H1 (cell line): ENCODE measurements at regions not wholly inside any gene's neighbourhood (a gene's known extent, or its start where the extent isn't known, plus 50 kb on each side); places are given as distances from the start of the nearest gene placed in this dataset.

Source experiments
- CTCF ChIA-PET: fragments of 300-600 bp; sonication (Branson Sonifier 250); formaldehyde crosslinking; loops from one replicate; lab custom pipeline; 2021; ENCODE audit not compliant: partially characterized antibody; lab: Charles Lee
- POLR2A ChIA-PET: fragments of 300-600 bp; sonication (Branson Sonifier 250); formaldehyde crosslinking; loops from one replicate; lab custom pipeline; 2021; ENCODE audit warnings: inconsistent platforms; ENCODE audit not compliant: partially characterized antibody; lab: Charles Lee
- DNase-seq, 2 experiments: peaks; one replicate each; pipeline versions ENCODE4 v3.0.0 to v3.0.0-alpha.2; 2010 to 2022; ENCODE audit warnings: low spot score in 2 of 2, low read depth in 1 of 2, mixed read lengths in 1 of 2
- FAIRE-seq: peaks from 2 replicates; lab custom pipeline; 2011; peaks lifted over from hg19 to GRCh38; lab: Jason Lieb, UNC
- H2AFZ ChIP-seq: 2 replicates; pipeline ENCODE4 v1.8.1; 2012; ENCODE audit warnings: low read length, inconsistent platforms
- H2AK5ac ChIP-seq: 2 replicates; pipeline ENCODE4 v1.6.1; 2013; ENCODE audit warnings: low read depth, low read length
- H2BK120ac ChIP-seq: replicated peaks from 2 replicates; pipeline ENCODE3; 2013; ENCODE audit warnings: low read depth, low read length, inconsistent platforms
- H2BK12ac ChIP-seq: 2 replicates; pipeline ENCODE4 v1.6.1; 2013; ENCODE audit warnings: low read depth, low read length
- H2BK15ac ChIP-seq: 2 replicates; pipeline ENCODE4 v1.6.1; 2013; ENCODE audit warnings: low read length
- H2BK20ac ChIP-seq: 2 replicates; pipeline ENCODE4 v1.6.1; 2013; ENCODE audit warnings: low read length
- H2BK5ac ChIP-seq: 2 replicates; pipeline ENCODE4 v1.6.1; 2013; ENCODE audit warnings: low read depth, low read length
- H3K14ac ChIP-seq: 2 replicates; pipeline ENCODE4 v1.6.1; 2013; ENCODE audit warnings: inconsistent platforms; ENCODE audit not compliant: insufficient read length
- H3K18ac ChIP-seq: 2 replicates; pipeline ENCODE4 v1.6.1; 2013; ENCODE audit warnings: low read length; ENCODE audit errors: extremely low read depth
- H3K23ac ChIP-seq: 2 replicates; pipeline ENCODE4 v1.6.1; 2013; ENCODE audit warnings: inconsistent platforms; ENCODE audit not compliant: insufficient read length
- H3K23me2 ChIP-seq: 2 replicates; pipeline ENCODE4 v1.6.1; 2013; ENCODE audit warnings: low read depth, low read length
- H3K27ac ChIP-seq: 2 replicates; pipeline ENCODE4 v1.6.1; 2011; ENCODE audit warnings: low read depth, low read length, inconsistent platforms
- H3K27me3 ChIP-seq, 4 experiments: replicated peaks in 1 of 4; 1 replicate in 1 of 4; 2 replicates in 3 of 4; pipeline versions ENCODE4 v1.6.1 to v1.8.1; 2011 to 2013; ENCODE audit warnings: low read length in 3 of 4, mild to moderate bottlenecking in 3 of 4, inconsistent platforms in 2 of 4, mixed read lengths in 2 of 4, moderate library complexity in 1 of 4; ENCODE audit not compliant: control insufficient read depth in 3 of 4, insufficient read depth in 3 of 4; ENCODE audit errors: extremely low read depth in 1 of 4
- H3K36me3 ChIP-seq, 4 experiments: 2 replicates each; pipeline versions ENCODE4 v1.6.1 to v1.8.1; 2011 to 2013; ENCODE audit warnings: mild to moderate bottlenecking in 4 of 4, low read length in 3 of 4, moderate library complexity in 2 of 4, control low read depth in 1 of 4, inconsistent platforms in 1 of 4; ENCODE audit not compliant: insufficient read depth in 4 of 4, control insufficient read depth in 2 of 4
- H3K4ac ChIP-seq: replicated peaks from 2 replicates; pipeline ENCODE3; 2013; ENCODE audit warnings: low read length, low read depth, mixed read lengths, inconsistent platforms; ENCODE audit not compliant: insufficient read length
- H3K4me1 ChIP-seq, 4 experiments: replicated peaks in 1 of 4; 1 replicate in 1 of 4; 2 replicates in 3 of 4; pipeline versions ENCODE4 v1.6.1 to v1.8.1; 2011 to 2013; ENCODE audit warnings: low read length in 3 of 4, inconsistent platforms in 2 of 4, mixed read lengths in 1 of 4; ENCODE audit not compliant: insufficient read depth in 4 of 4, control insufficient read depth in 3 of 4
- H3K4me2 ChIP-seq, 2 experiments: 2 replicates each; pipeline versions ENCODE4 v1.6.1 to v1.8.1; 2011 to 2013; ENCODE audit warnings: low read depth in 2 of 2, low read length in 2 of 2, control low read depth in 1 of 2, inconsistent platforms in 1 of 2, mild to moderate bottlenecking in 1 of 2; ENCODE audit not compliant: insufficient read depth in 1 of 2
- H3K4me3 ChIP-seq, 4 experiments: fragments of 200-600, 300-600 bp in 1 of 4; sonication (generic), shearing (Covaris generic), sonication (Bioruptor Twin) in 1 of 4; 2 replicates each; pipeline versions ENCODE4 v1.5.1 to v1.8.1; 2011 to 2016; ENCODE audit warnings: low read length in 4 of 4, low read depth in 3 of 4, control low read depth in 2 of 4, inconsistent platforms in 2 of 4, mild to moderate bottlenecking in 2 of 4, mixed read lengths in 1 of 4, moderate library complexity in 1 of 4; ENCODE audit not compliant: insufficient read depth in 2 of 4; ENCODE audit errors: extremely low read depth in 1 of 4
- H3K56ac ChIP-seq: replicated peaks from 2 replicates; pipeline ENCODE3; 2013; ENCODE audit warnings: low read depth, mild to moderate bottlenecking, mixed read lengths, low read length, inconsistent platforms; ENCODE audit not compliant: insufficient read length
- H3K79me1 ChIP-seq: 2 replicates; pipeline ENCODE4 v1.6.1; 2013; ENCODE audit warnings: low read depth, low read length, control low read depth
- H3K79me2 ChIP-seq, 2 experiments: 2 replicates each; pipeline versions ENCODE4 v1.6.1 to v1.8.1; 2012 to 2013; ENCODE audit warnings: low read length in 2 of 2, mild to moderate bottlenecking in 2 of 2, inconsistent platforms in 1 of 2; ENCODE audit not compliant: insufficient read depth in 2 of 2, control insufficient read depth in 1 of 2
- H3K9ac ChIP-seq, 4 experiments: replicated peaks in 1 of 4; 1 replicate in 1 of 4; 2 replicates in 3 of 4; pipeline versions ENCODE4 v1.6.1 to v1.8.1; 2011 to 2013; ENCODE audit warnings: low read depth in 3 of 4, low read length in 3 of 4, control low read depth in 2 of 4, mild to moderate bottlenecking in 2 of 4, moderate library complexity in 2 of 4, inconsistent platforms in 1 of 4; ENCODE audit errors: extremely low read depth in 1 of 4
- H3K9me3 ChIP-seq, 2 experiments: 2 replicates each; pipeline versions ENCODE4 v1.6.1 to v1.8.1; 2012 to 2013; ENCODE audit warnings: mild to moderate bottlenecking in 2 of 2, moderate library complexity in 2 of 2, control low read depth in 1 of 2, inconsistent platforms in 1 of 2, low read depth in 1 of 2, low read length in 1 of 2, mixed read lengths in 1 of 2; ENCODE audit not compliant: insufficient read depth in 2 of 2
- H4K20me1 ChIP-seq, 2 experiments: replicated peaks in 1 of 2; 2 replicates each; pipeline versions ENCODE3 to v1.8.1; 2011 to 2013; ENCODE audit warnings: inconsistent platforms in 2 of 2, low read length in 2 of 2, mild to moderate bottlenecking in 1 of 2; ENCODE audit not compliant: insufficient read depth in 2 of 2, control insufficient read depth in 1 of 2
- H4K5ac ChIP-seq: 2 replicates; pipeline ENCODE4 v1.6.1; 2013; ENCODE audit warnings: low read length, low read depth, mixed read lengths, inconsistent platforms; ENCODE audit not compliant: insufficient read length
- H4K8ac ChIP-seq: 2 replicates; pipeline ENCODE4 v1.8.0; 2013; ENCODE audit warnings: mild to moderate bottlenecking, moderate library complexity, low read length, inconsistent platforms; ENCODE audit not compliant: insufficient read depth; ENCODE audit errors: extremely low read depth
- H4K91ac ChIP-seq: replicated peaks from 2 replicates; pipeline ENCODE3; 2013; ENCODE audit warnings: low read length, mixed read lengths, inconsistent platforms; ENCODE audit not compliant: insufficient read length
- CHD2 ChIP-seq: IDR thresholded peaks from 2 replicates; pipeline ENCODE4 v1.6.1; 2012; ENCODE audit warnings: low read length, improper control_type of control experiment
- HDAC2 ChIP-seq, 2 experiments: fragments of 300-600 bp in 1 of 2; sonication (generic) in 1 of 2; IDR thresholded peaks; 2 replicates each; pipeline ENCODE4 v1.6.1; 2011 to 2012; ENCODE audit warnings: low read depth in 2 of 2, low read length in 2 of 2, mild to moderate bottlenecking in 2 of 2, moderate library complexity in 2 of 2, borderline replicate concordance in 1 of 2, inconsistent platforms in 1 of 2
- JUN ChIP-seq: IDR thresholded peaks from 2 replicates; pipeline ENCODE4 v1.6.1; 2011; ENCODE audit warnings: low read depth, mild to moderate bottlenecking, improper control_type of control experiment, low read length
- RBBP5 ChIP-seq: IDR thresholded peaks from 2 replicates; pipeline ENCODE4 v1.7.1; 2012; ENCODE audit warnings: low read depth, mild to moderate bottlenecking, inconsistent platforms, low read length, moderate library complexity, borderline replicate concordance
- SAP30 ChIP-seq: fragments of 300-600 bp; sonication (generic); IDR thresholded peaks from 2 replicates; pipeline ENCODE4 v1.7.1; 2012; ENCODE audit warnings: low read length, moderate library complexity, mild to moderate bottlenecking, inconsistent platforms; ENCODE audit not compliant: insufficient read depth, insufficient replicate concordance
- WGBS, 2 experiments: shearing (Covaris generic) in 1 of 2; methylation state at CpG; one replicate each; pipeline versions ENCODE4 v1.1.6 to v1.1.7; 2013 to 2015; ENCODE audit warnings: low lambda C conversion rate in 2 of 2, mixed read lengths in 2 of 2, inconsistent platforms in 1 of 2, low coverage in 1 of 2, missing lambda C conversion rate in 1 of 2; ENCODE audit not compliant: insufficient replicate concordance in 2 of 2, insufficient coverage in 1 of 2, insufficient read length in 1 of 2; ENCODE audit errors: extremely low coverage in 1 of 2, missing lambda C conversion rate in 1 of 2; 5-methylcytosine and 5-hydroxymethylcytosine counted together

- no peak for DNase-seq
- no peak overlapping the region for H3K4ac ChIP-seq
- H4K5ac ChIP-seq, result no peak overlapping the region
- no peaks in the 10 kb centered on the region for H3K79me2 ChIP-seq
- H2BK120ac ChIP-seq, result no peak overlapping the region
- no peaks in the 10 kb centered on the region for H3K23me2 ChIP-seq
- H3K27me3 ChIP-seq, result no peaks in the 10 kb centered on the region
- no peak overlapping the region for H2BK15ac ChIP-seq
- no peak for FAIRE-seq
- H4K20me1 ChIP-seq, result no peaks in the 10 kb centered on the region
- no peak overlapping the region for H2BK12ac ChIP-seq
- no peak overlapping the region for H3K4me2 ChIP-seq
- no peak overlapping the region for H4K8ac ChIP-seq
- H2AK5ac ChIP-seq, result no peak overlapping the region
- H2BK20ac ChIP-seq, result no peak overlapping the region
- POLR2A ChIA-PET, result no interaction called here
- CTCF ChIA-PET, result no interaction called here
- H2AFZ ChIP-seq, result no peak overlapping the region
- no peak overlapping the region for H3K56ac ChIP-seq
- 93% methylated on average over 2 of the region's 2 CpGs; no CpG with 5 or more reads in 1 of the 2 experiments for WGBS, 2 experiments
- H3K27ac ChIP-seq, result no peak overlapping the region
- no peak overlapping the region for H3K23ac ChIP-seq
- H2BK5ac ChIP-seq, result no peak overlapping the region
- H3K4me3 ChIP-seq, result no peak overlapping the region
- no peak overlapping the region for H3K9ac ChIP-seq
- no peak overlapping the region for H3K14ac ChIP-seq
- no peak overlapping the region for H4K91ac ChIP-seq
- 0 out of 7 replicates have a peak, but pooled peaks cover 0 to 4% (median 0%) of the 10 kb centered on the region in 4 experiments for H3K4me1 ChIP-seq
- no peaks in the 10 kb centered on the region; a peak in 1 of 8 replicates for H3K36me3 ChIP-seq
- H3K18ac ChIP-seq, result no peak overlapping the region
- no peaks in the 10 kb centered on the region for H3K9me3 ChIP-seq
- H3K79me1 ChIP-seq, result no peaks in the 10 kb centered on the region
- no peak for TF ChIP-seq JUN
- TF ChIP-seq SAP30, result no peak
- no peak for TF ChIP-seq CHD2
- TF ChIP-seq RBBP5, result no peak
- no peak for TF ChIP-seq HDAC2 (IDR thresholded peaks at IDR 0.05; ENCODE audit: borderline replicate concordance in 1 of 2, low read depth in 2 of 2, low read length in 2 of 2)
These were observed 886.3 kb upstream of the SEL1L start for GRCh38 chr14:82419933-82420332.
